ENCODE measurements at regions not wholly inside any gene's neighbourhood (a gene's known extent, or its start where the extent isn't known, plus 50 kb on each side); places are given as distances from the start of the nearest gene placed in this dataset.
"Not testable (repeated sequence)": the region's sequence is repeated elsewhere in the genome, so short reads cannot be mapped to it uniquely, and the experiment has no call there.

DNA sequence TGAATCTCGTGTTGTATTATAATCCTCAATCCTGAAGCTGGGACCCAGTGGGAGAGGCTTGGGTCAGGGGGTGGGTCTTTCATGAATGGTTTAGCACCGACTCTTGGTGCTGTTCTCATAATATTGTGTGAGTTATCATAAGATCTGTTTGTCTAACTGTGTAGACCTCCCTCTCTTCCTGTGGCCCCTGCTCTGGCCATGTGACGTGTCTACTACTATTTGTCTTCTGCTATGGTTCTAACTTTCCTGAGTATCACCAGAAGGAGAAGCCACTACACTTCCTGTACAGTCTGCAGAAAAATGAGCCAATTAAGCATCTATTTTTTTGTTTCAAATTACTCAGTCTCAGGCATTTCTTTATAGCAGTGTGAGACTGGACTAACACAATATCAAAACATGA is 379.7 kb downstream of the TP53TG3F start:
- DNase-seq (ENCODE audit: insufficient read length); FAIRE-seq: not testable (repeated sequence)

GRCh38 chr16:33844533-33844932 is 385.1 kb downstream of the TP53TG3F start:
- not testable (repeated sequence) for FAIRE-seq; DNase-seq (ENCODE audit: insufficient read length)

Data from GM12892 (cell line).